GM11168 (cell line): ENCODE measurements at regions not wholly inside any gene's neighbourhood (a gene's known extent, or its start where the extent isn't known, plus 50 kb on each side); places are given as distances from the start of the nearest gene placed in this dataset.
"Not testable (repeated sequence)": the region's sequence is repeated elsewhere in the genome, so short reads cannot be mapped to it uniquely, and the experiment has no call there.

Experiments
- in situ Hi-C: fragments of 300-500 bp; cut with MboI; formaldehyde crosslinking; loops from one replicate; pipeline ENCODE4 v1.12.0; 2022; ENCODE audit warnings: low sequenced_read_pairs; ENCODE audit not compliant: unreplicated experiment

GRCh38 chr18:41899535-41899934, 55.5 kb upstream of the PIK3C3 start:
- in situ Hi-C loops: no loop called here

- in situ Hi-C loops: no loop called here
Observed at GRCh38 chr18:41893432-41893831, 61.6 kb upstream of the PIK3C3 start.

GRCh38 chr18:41887100-41887499, 67.9 kb upstream of the PIK3C3 start:
- in situ Hi-C loops: no loop called here

GRCh38 chr18:41886126-41886807, 68.8 kb upstream of the PIK3C3 start:
- in situ Hi-C loops: no loop called here

GRCh38 chr18:41881285-41881684, 73.7 kb upstream of the PIK3C3 start:
- in situ Hi-C loops: no loop called here

GRCh38 chr18:41879256-41879655, 75.8 kb upstream of the PIK3C3 start:
- in situ Hi-C loops: no loop called here

- in situ Hi-C loops: no loop called here
Observed at GRCh38 chr18:41875094-41875780, 79.8 kb upstream of the PIK3C3 start.

- in situ Hi-C loops: no loop called here
Observed at GRCh38 chr18:41873730-41874129, 81.3 kb upstream of the PIK3C3 start.

GRCh38 chr18:41872206-41872605, 82.8 kb upstream of the PIK3C3 start:
- in situ Hi-C loops: no loop called here

GRCh38 chr18:41871229-41872000, 83.6 kb upstream of the PIK3C3 start:
- in situ Hi-C loops: no loop called here

- in situ Hi-C loops: no loop called here
Observed at GRCh38 chr18:41870817-41871216, 84.2 kb upstream of the PIK3C3 start.

GRCh38 chr18:41870191-41870590, 84.8 kb upstream of the PIK3C3 start:
- in situ Hi-C loops: no loop called here

GRCh38 chr18:41865796-41866195, 89.2 kb upstream of the PIK3C3 start:
- in situ Hi-C loops: not testable (repeated sequence)

GRCh38 chr18:41864216-41864615, 90.8 kb upstream of the PIK3C3 start:
- in situ Hi-C loops: no loop called here

- in situ Hi-C loops: no loop called here
Observed at GRCh38 chr18:41862921-41863320, 92.1 kb upstream of the PIK3C3 start.

- in situ Hi-C loops: no loop called here
Observed at GRCh38 chr18:41860987-41861386, 94.0 kb upstream of the PIK3C3 start.

GRCh38 chr18:41858761-41859555, 96.1 kb upstream of the PIK3C3 start:
- in situ Hi-C loops: no loop called here

GRCh38 chr18:41853280-41853679, 101.8 kb upstream of the PIK3C3 start:
- in situ Hi-C loops: no loop called here

GRCh38 chr18:41850781-41851180, 104.3 kb upstream of the PIK3C3 start:
- in situ Hi-C loops: no loop called here

GRCh38 chr18:41849632-41850031, 105.4 kb upstream of the PIK3C3 start:
- in situ Hi-C loops: no loop called here
